IPS-20b (cell line): ENCODE measurements at regions not wholly inside any gene's neighbourhood (a gene's known extent, or its start where the extent isn't known, plus 50 kb on each side); places are given as distances from the start of the nearest gene placed in this dataset.

ENCODE experiments used
- H3K27ac ChIP-seq: one replicate; pipeline ENCODE4 v1.5.1; 2013; ENCODE audit warnings: low read length
- H3K27me3 ChIP-seq: 2 replicates; pipeline ENCODE4 v1.6.1; 2013; ENCODE audit warnings: mild to moderate bottlenecking, low read length, inconsistent platforms; ENCODE audit not compliant: insufficient read depth
- H3K36me3 ChIP-seq: 2 replicates; pipeline ENCODE4 v1.6.1; 2013; ENCODE audit warnings: low read depth, mild to moderate bottlenecking, inconsistent platforms, low read length, moderate library complexity; ENCODE audit not compliant: insufficient read depth
- H3K4me1 ChIP-seq: 2 replicates; pipeline ENCODE4 v1.6.1; 2013; ENCODE audit warnings: mild to moderate bottlenecking, control low read depth, inconsistent platforms, low read length, moderate library complexity; ENCODE audit not compliant: insufficient read depth
- H3K4me3 ChIP-seq: 2 replicates; pipeline ENCODE4 v1.5.1; 2013; ENCODE audit warnings: mild to moderate bottlenecking, low read length, inconsistent platforms
- H3K9ac ChIP-seq: 2 replicates; pipeline ENCODE4 v1.6.1; 2013; ENCODE audit warnings: low read depth, mild to moderate bottlenecking, inconsistent platforms, low read length, moderate library complexity
- H3K9me3 ChIP-seq: 2 replicates; pipeline ENCODE4 v1.6.1; 2013; ENCODE audit warnings: mild to moderate bottlenecking, low read depth, low read length, inconsistent platforms; ENCODE audit not compliant: insufficient read depth

GRCh38 chr1:209398313-209398991 is 185.1 kb upstream of the CAMK1G start:
- H3K9ac ChIP-seq, result 0 out of 2 replicates have a peak overlapping the region, but pooled peaks have one; percentile 13
- H3K9me3 ChIP-seq, result no peaks in the 10 kb centered on the region
- peaks cover 34% of the 10 kb centered on the region for H3K4me1 ChIP-seq
- no peaks in the 10 kb centered on the region for H3K27me3 ChIP-seq
- H3K27ac ChIP-seq, result no peak overlapping the region
- H3K4me3 ChIP-seq, result no peak overlapping the region
- H3K36me3 ChIP-seq, result no peaks in the 10 kb centered on the region

- Histone ChIP-seq H3K4me1 (peaks cover 39% of the 10 kb centered on the region), H3K27me3 (no peaks in the 10 kb centered on the region), H3K36me3 (no peaks in the 10 kb centered on the region), H3K9me3 (no peaks in the 10 kb centered on the region), H3K9ac (no peak overlapping the region), H3K4me3 (no peak overlapping the region), H3K27ac (no peak overlapping the region)
These were observed 183.7 kb upstream of the CAMK1G start for GRCh38 chr1:209399800-209400199.

- no peaks in the 10 kb centered on the region for H3K27me3 ChIP-seq
- H3K4me3 ChIP-seq, result no peak overlapping the region
- H3K4me1 ChIP-seq, result peaks cover 44% of the 10 kb centered on the region
- H3K9ac ChIP-seq, result no peak overlapping the region
- H3K9me3 ChIP-seq, result no peaks in the 10 kb centered on the region
- no peak overlapping the region for H3K27ac ChIP-seq
- no peaks in the 10 kb centered on the region for H3K36me3 ChIP-seq
These were observed 182.9 kb upstream of the CAMK1G start for GRCh38 chr1:209400351-209401220.

GRCh38 chr1:209402697-209403096 is 180.8 kb upstream of the CAMK1G start:
- Histone ChIP-seq H3K27ac (no peak overlapping the region), H3K9ac (no peak overlapping the region), H3K36me3 (no peaks in the 10 kb centered on the region), H3K4me1 (peaks cover 52% of the 10 kb centered on the region), H3K4me3 (no peak overlapping the region), H3K9me3 (no peaks in the 10 kb centered on the region), H3K27me3 (no peaks in the 10 kb centered on the region)

GRCh38 chr1:209403921-209404320 is 179.6 kb upstream of the CAMK1G start:
- Histone ChIP-seq H3K9me3 (no peaks in the 10 kb centered on the region), H3K27ac (no peak overlapping the region), H3K9ac (peak overlapping the region; percentile 9; the same call in 1 of the 2 replicates), H3K4me3 (no peak overlapping the region), H3K36me3 (no peaks in the 10 kb centered on the region), H3K27me3 (no peaks in the 10 kb centered on the region), H3K4me1 (peaks cover 39% of the 10 kb centered on the region)

- H3K9ac ChIP-seq, result peak overlapping the region; percentile 56; the same call in 1 of the 2 replicates
- H3K9me3 ChIP-seq, result no peaks in the 10 kb centered on the region
- H3K4me3 ChIP-seq, result peak overlapping the region; percentile 44; the same call in 1 of the 2 replicates
- peak overlapping the region; percentile 31 for H3K27ac ChIP-seq
- no peaks in the 10 kb centered on the region for H3K36me3 ChIP-seq
- H3K27me3 ChIP-seq, result no peaks in the 10 kb centered on the region
- H3K4me1 ChIP-seq, result peaks cover 33% of the 10 kb centered on the region
These were observed 178.9 kb upstream of the CAMK1G start for GRCh38 chr1:209404577-209404976.

- H3K36me3 ChIP-seq, result no peaks in the 10 kb centered on the region
- H3K27ac ChIP-seq, result peak overlapping the region; percentile 69
- H3K4me3 ChIP-seq, result peak overlapping the region; percentile 44; the same call in 1 of the 2 replicates
- peak overlapping the region; percentile 56; the same call in 1 of the 2 replicates for H3K9ac ChIP-seq
- no peaks in the 10 kb centered on the region for H3K27me3 ChIP-seq
- H3K9me3 ChIP-seq, result no peaks in the 10 kb centered on the region
- H3K4me1 ChIP-seq, result peaks cover 33% of the 10 kb centered on the region
These were observed 178.2 kb upstream of the CAMK1G start for GRCh38 chr1:209405183-209405814.

- peaks cover 33% of the 10 kb centered on the region for H3K4me1 ChIP-seq
- H3K36me3 ChIP-seq, result no peaks in the 10 kb centered on the region
- H3K27ac ChIP-seq, result peak overlapping the region; percentile 69
- peak overlapping the region; percentile 44; the same call in 1 of the 2 replicates for H3K4me3 ChIP-seq
- no peaks in the 10 kb centered on the region for H3K27me3 ChIP-seq
- peak overlapping the region; percentile 56; the same call in 1 of the 2 replicates for H3K9ac ChIP-seq
- no peaks in the 10 kb centered on the region for H3K9me3 ChIP-seq
These were observed 177.3 kb upstream of the CAMK1G start for GRCh38 chr1:209406168-209406567.

- Histone ChIP-seq H3K27ac (peak overlapping the region; percentile 69), H3K9me3 (no peaks in the 10 kb centered on the region), H3K9ac (no peak overlapping the region; the same call in 1 of the 2 replicates), H3K4me3 (no peak overlapping the region), H3K27me3 (no peaks in the 10 kb centered on the region), H3K4me1 (peaks cover 37% of the 10 kb centered on the region), H3K36me3 (no peaks in the 10 kb centered on the region)
These were observed 176.9 kb upstream of the CAMK1G start for GRCh38 chr1:209406595-209406994.

GRCh38 chr1:209409780-209410179 is 173.7 kb upstream of the CAMK1G start:
- no peak overlapping the region for H3K4me3 ChIP-seq
- peaks cover 24% of the 10 kb centered on the region for H3K4me1 ChIP-seq
- no peak overlapping the region for H3K27ac ChIP-seq
- H3K9ac ChIP-seq, result no peak overlapping the region
- H3K9me3 ChIP-seq, result no peaks in the 10 kb centered on the region
- H3K36me3 ChIP-seq, result no peaks in the 10 kb centered on the region
- H3K27me3 ChIP-seq, result peaks cover 26% of the 10 kb centered on the region

GRCh38 chr1:209411491-209411929 is 172.0 kb upstream of the CAMK1G start:
- Histone ChIP-seq H3K36me3 (no peaks in the 10 kb centered on the region), H3K4me1 (peaks cover 8% of the 10 kb centered on the region), H3K4me3 (no peak overlapping the region), H3K27me3 (peaks cover 43% of the 10 kb centered on the region), H3K27ac (no peak overlapping the region), H3K9ac (no peak overlapping the region; the same call in 1 of the 2 replicates), H3K9me3 (no peaks in the 10 kb centered on the region)
